ENCODE measurements at regions not wholly inside any gene's neighbourhood (a gene's known extent, or its start where the extent isn't known, plus 50 kb on each side); places are given as distances from the start of the nearest gene placed in this dataset.

DNA sequence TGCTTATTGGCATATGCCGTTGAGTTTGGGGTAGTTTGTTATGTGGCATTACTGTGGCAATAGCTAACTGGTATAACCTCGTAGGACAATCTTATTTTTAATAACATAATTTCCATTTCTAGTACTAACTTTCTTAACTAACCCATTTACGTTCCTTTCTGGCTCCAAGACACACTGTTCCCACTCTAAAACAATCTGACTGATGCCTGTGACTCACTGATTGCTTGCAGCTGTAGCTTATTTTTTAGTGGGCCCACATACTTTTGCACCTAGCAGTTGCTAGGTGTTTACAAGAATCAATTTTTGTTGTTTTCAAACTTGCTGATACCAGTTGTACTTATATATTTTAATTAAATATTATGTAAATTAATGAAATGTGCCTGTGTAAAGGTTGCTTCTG, 52.2 kb downstream of the FAT3 start:
- no peak for DNase-seq

DNA sequence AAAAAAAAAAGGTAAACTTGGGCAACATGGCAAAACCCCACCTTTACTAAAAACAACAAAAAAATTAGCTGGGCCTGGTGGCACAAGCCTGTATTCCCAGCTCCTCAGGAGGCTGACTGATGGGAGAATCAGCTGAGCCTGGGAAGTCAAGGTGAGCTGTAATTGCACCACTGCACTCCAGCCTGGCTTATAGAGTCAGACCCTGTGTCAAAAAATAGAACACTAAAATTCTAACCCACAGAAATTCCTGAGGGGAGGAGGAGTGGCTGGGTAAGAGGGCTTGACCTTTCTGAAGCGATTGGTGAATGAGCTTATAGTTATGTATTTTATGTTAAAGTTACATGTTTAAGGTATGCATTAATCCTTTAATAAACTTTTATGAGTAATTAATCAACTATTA, 53.3 kb downstream of the FAT3 start:
- DNase-seq, result no peak

DNA sequence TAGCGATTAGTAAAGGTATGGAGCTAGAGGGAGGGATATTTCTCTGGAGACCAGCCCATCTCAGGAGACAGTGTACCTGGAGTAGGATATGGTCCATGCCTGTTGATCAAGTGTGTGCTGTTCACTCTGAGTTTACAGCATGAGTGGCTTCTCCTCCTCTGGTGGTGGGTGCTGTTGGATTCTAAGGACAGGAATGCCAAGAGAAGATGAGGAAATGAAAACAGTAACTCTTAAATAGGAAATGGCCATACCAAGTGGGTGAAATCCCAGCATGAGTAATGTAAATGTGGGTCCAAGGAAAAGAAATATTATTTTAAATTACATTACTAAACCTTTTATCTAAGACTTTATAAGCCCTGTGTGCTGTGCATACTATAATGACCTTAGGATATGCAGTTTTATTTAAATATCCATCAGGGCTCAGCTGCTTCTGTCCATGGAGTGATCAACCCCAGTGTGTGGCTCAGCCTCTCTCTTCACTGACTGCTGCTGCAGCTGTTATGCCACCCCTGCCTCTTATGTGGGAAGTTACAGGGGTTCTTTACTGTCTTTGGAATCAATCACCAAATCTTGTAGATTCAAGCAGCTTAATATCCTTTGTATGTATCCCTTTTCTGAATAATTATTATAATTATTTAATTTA, 54.3 kb downstream of the FAT3 start:
- no peak for DNase-seq

DNA sequence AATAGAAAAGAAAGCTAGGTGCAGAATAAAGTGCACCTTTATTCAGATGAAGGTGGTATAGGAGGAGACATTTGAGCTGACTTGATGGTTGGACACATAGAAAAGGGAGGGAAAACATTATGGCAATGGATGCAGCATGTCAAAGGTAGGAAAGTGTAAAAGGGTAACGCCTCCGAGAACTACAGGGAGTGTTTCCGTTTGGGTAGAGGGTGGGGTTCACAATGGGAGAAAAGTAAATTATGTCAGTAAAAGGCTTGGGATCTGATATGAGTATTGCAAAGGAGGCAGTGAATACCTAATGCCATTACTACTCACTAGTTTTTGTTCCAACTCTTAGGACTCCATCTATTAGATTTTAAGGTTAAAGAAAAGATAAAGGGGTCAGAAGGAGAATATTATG, 59.5 kb downstream of the FAT3 start:
- DNase-seq, result no peak

DNA sequence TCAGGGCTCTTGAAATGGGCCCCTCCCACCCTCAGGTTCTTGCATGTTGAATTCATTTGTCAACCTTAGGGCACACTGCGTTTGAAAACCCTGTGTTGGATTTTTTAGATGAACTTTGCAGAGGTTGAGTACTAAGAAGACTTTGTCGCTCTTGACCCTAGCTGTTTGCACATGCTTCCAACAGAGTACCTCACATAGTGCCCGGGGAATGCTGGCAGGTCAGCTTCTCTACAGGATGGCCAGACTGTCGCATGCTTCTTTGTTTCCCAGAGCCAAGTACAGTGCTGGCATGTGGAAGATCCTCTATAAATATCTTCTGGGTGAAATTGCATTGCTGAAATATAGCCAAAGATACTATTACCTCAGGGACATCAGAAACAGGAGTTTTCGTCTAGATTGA, 59.9 kb downstream of the FAT3 start:
- DNase-seq, result no peak

DNA sequence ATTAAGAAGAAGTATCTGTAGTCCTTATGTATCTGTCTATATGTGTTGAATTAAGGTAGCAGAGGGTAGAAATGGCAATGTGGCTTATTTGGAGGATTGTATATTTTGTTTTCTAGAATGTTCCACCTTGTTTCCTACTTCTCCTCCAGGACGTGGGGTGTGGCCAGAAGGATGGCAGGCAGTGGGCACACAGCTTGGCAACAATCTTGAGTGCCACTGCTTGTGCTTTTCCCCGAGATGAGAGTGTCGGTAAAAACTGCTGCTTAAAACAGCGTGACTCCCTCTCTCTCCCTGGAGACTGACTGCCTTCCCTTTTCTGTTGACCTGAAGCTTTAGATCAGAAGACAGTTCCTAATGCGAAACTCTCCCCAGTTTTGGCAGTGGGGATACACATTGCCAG, 61.2 kb downstream of the FAT3 start:
- no peak for DNase-seq

DNA sequence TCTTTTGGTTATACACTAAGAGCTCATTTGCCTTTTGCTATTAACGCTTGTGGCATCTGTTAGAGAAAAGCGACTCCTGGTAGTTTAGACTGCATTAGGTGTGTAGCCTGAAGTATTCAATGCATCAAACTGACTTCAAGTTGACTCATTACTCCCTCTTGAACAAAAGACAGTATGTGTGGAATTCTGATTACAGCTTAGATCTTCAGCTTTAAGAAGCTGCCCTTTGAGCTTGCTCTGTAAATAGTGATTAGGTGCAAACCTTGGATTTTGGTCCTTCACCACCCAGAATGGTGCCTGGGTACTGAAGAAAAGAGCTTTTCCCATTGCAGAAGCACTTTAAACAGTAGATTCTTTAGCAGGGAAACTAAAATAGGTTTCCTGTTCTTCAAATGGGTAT, 62.1 kb downstream of the FAT3 start:
- DNase-seq, result no peak

DNA sequence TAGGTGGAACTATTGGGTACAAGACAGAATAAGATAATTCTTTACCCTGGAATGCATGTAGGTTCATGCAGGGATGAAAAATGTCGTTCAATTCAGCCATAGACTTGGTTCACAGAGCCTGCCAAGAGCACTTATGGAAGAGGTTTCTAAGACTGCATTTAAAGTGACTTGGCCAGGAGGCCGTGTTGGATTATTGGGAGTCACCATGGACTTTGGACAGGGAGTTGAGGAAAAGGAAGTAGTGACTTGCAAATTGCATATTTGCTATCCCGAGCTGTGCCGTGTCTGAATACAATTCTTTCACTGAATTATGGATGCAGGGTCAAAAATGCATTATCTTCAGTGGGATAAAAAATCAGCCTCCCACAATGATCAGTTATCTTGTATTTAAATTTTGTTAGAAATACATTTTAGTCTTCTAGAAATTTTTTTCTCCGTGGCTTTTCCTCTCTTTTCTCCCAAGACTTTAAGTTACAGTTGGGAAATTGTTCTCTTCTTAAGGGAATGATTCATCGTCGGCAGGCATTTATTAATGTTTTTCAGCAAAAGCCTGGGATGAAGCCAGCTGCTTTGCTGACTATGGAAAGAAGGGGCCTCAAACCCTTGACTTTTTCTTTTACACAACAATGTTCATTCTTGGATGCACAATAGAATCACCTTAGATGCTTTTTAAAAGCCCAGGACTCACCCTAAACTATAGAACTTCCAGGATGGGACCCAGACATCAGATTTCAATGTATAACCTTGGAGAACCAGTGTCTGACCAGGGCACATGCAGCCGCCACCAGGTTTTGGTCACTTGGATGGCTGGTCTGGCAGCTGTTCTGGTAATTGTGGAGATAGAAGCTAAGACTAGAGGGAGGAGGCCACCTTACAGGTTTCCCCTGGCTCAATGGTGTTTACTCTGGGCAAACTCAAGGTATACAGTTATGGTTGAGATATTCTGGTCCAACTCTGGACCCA, 70.8 kb downstream of the FAT3 start:
- DNase-seq, result no peak

DNA sequence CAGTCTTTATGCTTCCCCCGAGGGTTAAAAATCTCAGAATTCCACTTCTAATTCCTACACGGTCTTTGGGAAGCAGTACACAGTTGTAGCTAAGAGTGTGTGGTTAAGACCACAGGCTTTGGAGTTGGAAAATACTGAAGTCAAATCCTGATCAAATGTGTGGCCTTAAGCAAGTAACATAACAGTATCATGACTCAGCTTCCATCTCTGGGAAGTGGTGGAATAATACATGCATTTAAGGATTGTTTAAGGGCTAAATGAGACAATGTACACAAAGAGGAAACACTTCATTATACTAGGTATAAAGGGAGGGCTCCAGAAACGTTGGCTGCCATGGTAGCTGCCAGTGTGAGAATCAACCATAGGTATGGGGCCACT, 71.5 kb downstream of the FAT3 start:
- DNase-seq, result no peak

DNA sequence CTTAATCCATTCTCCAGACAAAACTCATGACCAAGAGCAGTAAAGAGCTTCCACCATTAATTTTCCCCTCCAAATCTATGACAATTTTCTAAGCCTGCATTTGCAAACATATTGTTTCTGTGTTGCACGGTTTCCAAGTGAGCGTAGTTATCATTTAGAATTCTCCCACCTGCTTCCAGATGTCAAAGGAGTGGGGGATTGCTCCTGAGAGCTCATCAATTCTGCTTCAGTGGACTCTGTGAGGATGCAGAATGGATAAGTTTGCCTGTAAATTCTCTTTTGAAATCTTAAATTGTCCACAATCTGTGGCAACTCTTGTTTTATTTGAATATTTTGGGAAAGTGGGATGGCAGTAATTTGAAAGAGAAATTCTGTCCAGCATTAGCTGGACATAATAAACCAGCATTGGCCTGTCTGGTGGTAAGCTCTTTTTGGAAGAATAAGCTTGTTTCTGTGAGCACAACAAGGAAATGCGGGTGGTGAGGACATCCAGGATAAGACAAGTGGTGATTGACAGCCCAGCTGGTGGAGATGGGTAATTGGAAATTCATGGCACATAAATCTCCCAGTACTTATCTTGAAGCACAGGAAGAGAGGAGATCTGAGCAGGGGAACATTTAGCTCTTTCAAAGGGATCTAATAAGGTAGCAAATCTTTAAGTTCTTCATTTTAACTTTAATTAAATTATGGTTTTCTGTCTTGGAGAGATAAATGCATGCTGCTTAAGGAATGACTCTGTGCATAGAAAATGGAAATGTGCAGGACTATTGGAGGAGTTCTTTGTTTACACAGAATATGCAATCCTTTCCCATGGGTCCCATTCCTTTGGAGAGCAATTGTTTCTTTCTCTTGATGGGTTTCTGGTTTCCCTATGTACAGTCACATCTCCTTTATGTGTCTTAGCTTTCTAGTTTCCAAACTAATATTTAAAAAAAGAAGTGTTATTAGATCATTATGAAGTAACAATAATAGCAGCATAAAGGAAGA, 73.2 kb downstream of the FAT3 start:
- no peak for DNase-seq

DNA sequence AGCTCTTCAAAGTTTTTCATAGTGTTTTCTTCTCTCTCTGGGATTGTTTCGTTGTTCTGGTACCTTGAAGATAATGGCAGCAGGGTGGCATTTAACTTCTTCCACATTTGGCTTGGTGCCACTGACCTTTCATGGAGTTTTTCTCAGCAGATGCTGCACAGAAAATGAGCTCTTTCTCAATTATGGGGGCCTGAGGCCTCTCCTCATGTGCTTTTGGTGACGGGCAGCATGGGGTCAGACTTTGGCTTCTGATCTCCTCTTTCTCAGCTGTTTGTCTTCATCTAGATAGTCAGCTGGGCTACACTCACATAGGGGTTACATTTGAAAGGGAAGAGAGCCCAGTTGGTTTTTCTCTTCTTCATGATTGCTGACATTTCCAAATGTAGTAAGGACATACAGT, 76.3 kb downstream of the FAT3 start:
- DNase-seq, result no peak

DNA sequence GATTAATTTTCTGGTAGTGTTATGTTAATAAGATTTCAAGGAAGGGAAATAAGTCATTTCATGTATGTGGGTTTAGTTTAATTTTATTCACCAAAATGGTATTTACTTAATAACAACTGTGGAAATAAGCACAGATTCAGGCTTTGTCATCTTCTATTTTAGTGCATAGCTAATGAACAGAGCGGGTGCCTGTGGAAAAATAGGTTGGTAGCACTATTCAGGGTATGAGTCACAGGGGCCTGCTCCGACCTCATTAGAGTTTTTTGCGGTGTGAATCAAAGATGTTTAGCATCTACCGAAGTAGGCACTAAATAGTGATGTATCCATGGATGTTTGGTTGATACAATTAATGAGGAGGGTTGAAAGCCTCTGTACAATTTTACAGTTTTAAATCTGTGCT, 78.2 kb downstream of the FAT3 start:
- DNase-seq, result no peak

DNA sequence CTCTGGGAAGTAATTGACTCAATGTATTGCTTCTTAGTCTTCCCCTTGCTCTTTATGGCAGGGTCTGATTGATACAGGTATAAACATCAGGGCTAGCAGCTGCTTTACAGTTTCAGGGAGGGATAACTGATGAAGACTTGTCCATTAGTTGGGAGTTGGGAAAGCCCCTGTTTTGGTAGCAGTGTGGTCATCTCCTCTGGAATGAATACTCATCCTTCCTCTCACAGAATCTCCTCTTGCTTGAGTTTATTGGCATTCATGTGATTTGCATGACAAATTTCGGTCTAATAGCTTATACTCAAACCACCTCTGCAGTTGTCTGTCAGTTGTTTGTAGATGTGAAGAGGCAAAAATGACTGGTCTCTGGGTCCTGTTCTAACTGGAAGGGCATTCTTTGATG, 79.7 kb downstream of the FAT3 start:
- no peak for DNase-seq

DNA sequence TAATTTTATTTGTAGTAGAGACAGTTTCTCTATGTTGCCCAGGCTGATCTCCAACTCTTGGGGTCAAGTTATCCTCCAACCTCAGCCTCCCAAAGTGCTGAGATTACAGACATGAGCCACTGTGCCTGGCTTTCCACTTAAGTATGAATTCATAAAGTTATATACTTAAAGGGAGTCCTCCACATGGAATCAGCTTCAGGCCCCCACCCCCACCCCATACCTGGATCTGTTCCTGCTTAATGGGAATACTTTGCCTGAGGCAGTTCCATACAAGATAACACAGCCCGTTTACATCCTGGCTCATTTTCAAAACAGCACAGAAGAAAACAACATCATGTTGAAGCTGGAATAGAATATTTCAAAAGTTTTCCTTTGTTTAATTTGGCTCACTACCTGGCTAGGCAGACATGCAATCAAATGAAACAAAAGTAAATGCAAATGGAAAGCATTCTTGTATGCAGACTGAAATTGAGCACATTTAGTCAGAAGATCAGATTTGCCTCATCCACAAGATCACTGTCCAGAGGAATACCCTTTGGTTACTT, 82.4 kb downstream of the FAT3 start:
- DNase-seq, result no peak

DNA sequence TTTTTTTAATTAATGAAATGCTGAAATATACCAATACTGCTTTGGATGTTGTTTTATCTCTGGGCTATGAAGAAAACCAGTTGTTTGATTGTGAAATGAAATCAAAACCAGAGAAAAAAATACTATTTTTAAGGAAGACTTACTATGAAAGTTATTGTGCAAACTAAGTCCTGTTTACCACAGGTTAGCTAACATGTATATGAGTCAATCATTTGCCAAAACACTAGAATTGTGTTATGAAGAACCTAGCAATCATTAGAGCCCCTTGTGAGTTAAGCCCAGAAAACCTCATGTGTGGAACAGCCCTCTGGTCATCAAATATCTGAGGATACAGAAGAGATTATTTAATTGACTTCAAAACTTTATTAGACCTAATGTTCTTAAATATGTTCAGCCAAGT, 83.7 kb downstream of the FAT3 start:
- DNase-seq, result no peak

DNA sequence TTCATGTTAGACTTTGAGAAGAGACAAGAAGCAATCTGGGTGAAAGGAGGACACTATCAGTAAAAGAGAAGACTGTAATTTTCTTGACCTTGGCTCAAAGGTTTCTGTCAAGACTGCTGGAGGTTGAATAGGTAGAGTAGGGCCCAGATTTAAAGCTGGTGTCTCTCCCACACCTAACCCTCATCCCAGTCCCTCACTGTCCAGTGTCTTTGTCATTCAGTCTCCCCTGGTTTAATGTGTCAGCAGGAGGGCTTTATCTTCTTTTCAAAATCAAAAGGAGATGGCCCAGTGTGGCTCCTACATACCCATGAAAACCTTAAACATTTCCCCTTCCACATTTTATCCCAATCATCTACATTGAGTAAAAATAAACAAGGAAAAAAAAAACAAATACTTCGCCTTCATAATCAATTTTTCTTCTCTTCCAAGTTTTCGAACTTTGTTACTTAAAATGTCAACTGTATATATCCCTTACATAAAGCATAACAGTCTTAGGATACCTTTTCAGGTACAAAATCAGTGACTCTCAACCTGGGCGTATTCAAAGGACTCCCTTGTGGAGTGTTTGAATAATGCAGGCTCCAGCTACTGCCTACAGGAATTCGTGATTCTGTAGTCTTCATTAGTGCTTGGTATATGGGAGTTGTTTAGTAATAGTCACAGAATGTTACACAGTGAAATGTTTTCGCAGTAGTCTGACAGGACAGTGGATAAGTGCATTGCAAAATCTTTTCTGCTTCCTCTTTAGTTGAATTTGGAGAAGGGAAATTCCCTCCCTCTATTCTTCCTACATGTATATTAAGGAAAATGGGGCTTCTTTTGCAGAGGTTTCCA, 87.2 kb downstream of the FAT3 start:
- peak; percentile 10 to 11 for DNase-seq

DNA sequence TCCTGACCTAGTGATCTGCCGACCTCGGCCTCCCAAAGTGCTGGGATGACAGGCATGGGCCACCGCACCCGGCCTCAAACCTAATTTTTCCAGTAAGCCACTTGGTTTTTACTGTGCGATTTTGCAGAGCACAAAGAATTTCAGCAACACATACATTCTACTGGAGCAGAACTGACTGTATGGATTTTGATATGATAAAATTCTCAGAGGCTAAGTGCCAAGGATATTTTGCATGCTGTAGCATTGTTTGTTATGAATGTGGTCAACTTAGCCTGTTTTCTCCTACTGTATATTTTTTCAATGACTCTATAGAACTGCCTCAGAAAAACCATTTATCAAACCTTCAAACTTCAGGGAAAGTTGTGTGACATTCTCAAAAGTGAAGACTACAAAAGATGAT, 89.2 kb downstream of the FAT3 start:
- no peak for DNase-seq

DNA sequence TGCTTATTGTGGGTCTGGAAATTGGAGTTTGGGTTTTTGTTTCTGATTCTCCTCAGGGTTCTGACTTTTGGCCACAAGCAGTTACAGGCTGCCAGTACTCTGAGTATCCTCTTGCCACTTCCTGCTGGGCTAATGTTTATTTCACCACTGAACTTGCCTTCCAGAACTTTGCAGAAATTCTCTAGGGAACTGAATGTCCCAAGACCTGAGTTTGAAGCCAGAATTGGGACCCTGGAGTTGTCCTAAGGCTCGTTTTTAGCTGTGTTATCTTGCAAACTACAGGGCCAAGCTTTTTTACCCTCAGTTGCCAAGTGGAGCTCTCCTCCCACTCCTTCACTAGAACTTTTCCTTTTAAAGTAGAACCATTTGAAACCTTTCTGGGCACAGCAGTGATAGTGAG, 89.9 kb downstream of the FAT3 start:
- no peak for DNase-seq

DNA sequence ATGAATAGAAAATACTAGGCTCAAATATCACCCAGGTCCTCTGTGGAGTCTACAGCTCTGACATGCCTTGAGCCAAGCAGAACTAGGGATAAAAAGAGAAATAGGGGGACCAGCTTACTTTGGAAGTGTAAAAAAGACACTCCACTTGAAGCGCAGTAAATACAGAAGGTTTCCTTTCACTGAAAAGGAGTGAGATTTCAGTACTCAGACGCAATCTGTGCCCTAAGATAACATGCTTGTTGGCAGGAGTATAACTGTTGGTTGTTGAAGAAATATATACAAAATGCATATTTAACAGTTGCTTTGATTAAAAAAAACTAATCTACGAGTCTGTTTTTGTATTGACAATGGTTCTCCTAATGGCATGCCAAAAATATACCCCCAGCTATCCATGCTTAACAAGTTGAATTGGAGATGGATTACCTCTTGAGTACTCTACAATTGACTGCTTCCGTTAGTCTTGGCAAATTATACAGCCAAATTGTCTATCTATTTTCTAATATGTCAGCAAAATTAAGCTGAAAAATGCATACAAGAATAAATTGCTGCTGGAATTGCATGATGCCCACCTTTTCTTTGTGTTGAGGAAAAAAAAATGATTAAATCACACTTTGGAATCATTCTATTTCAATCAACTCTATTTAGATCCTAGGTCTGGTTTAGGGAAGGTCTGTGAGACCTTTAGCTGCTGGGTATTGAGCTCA, 91.6 kb downstream of the FAT3 start:
- DNase-seq, result no peak

DNA sequence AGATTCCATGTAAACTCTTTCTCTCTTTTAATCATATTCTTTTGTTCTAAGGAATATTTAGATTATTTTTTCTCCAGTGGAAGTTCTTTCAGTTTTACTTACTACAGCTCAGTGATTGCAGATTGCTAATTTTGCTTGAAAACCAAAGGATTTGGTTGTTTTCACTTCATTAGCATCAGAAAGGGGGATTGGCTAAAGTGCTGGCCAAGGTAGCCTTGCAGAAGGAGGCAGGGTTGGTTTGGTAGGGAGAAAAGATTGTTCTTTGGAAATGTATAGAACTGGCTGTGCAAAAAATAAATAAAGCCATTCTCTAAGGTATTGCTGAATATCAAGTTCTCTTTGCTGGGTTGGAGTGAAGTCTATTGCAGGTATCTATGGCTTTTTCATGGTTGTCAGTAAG, 92.6 kb downstream of the FAT3 start:
- DNase-seq, result no peak

DNA sequence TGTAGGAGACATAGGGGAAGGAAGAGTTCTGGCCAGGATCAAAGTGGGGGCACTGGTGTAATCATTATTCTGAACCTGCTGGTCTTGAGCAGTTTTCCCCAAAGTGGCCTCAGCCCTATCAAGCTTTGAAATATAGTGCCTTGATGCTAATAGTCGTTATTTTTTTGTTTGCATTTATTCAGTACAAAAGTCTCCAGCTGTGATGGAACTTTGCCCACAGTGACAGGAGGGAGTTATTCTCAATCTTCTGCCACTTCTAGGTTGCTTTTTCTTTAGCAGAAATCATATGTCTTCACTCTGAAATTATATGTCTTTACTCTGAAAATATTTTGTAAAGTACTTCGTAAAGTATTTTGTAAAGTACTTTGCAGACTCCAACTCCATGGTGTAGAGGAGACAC, 93.1 kb downstream of the FAT3 start:
- no peak for DNase-seq

Measured in inflammatory macrophage treated with lipopolysaccharide for 1 hour (primary cell).